ENCODE measurements at regions not wholly inside any gene's neighbourhood (a gene's known extent, or its start where the extent isn't known, plus 50 kb on each side); places are given as distances from the start of the nearest gene placed in this dataset.

DNA sequence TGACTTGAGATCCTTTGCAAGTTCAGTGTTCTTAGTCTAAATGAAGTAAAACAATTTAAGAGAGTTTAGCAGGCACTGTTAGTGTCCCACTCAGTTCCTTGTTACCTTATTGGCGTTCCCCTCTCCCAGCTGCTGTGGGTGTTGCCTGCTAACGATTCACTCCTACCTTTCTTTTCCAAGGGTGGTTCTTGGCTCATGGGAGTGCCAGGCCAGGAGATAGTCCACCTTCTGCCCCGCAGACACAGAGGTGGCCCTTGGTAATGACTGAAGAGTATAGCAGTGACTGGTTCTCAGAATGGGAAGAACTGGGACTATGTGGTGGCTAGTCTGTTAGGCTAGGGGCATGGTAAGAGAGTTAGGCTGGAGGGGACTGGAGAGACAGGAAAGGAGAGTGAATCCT lies 240.4 kb downstream of the EDEM1 start:
- DNase-seq (ENCODE audit: low read depth in 1 of 2, low spot score in 1 of 2), result no peak

DNA sequence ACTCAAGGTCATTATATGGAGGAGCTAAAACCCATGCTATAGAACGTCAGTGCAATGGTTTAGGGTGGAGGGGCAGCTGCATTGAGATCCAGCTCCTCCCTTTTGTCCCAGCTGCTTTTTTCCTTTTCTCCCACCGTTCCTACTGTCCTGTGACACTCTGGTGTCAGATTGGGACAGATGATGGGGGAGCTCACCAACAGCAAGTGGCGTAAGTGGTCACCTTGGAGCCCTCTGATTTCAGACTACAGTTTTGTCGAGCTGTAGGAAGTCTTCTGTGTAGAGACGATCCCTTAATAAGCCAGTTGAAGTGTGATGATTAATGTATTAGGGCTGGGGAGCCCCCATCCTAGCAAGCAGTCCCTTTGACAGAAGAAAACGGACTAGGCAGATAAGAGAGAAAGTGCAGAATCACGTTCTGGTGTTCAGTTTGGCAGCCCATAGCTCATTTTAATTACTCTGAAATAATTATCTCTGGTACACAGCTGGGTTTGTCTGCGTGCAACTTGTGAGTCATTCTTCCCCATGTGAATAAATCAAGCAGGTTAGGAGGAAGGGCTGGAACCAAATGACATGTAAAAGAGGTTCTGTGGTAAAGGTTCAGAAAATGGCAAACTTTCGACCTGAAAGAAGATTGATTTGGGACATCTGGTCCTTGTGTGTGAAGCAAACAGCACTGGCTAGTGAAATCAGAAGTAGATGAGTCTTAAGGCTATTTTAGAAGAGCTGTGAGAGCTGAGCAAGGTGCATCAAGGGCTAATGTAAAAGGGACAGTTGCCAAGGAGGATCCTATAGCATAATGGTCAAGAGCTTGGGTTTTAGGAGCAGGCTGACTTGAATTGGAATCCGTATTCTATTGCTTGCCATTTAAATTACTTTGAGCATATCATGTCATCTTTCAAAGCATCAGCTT lies 241.4 kb downstream of the EDEM1 start:
- no peak for DNase-seq (ENCODE audit: low read depth in 1 of 2, low spot score in 1 of 2)

DNA sequence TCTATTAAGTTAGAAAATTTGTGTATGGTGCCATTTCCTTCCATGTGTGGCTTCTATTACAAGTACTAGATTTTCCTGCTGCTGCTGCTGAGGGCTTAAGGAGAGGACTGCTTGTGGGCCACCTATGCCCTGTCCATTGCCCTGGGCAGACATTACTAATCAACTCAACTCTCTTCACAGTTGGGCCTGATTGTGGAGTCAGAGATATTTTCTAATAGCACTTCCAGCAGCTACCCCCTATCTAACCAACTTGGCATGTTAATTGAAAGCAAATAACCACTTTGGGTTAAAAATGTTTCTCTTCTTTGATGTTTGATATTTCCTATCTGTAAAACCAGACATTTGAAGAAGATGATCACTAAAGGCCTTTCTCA lies 242.0 kb downstream of the EDEM1 start:
- no peak for DNase-seq (ENCODE audit: low read depth in 1 of 2, low spot score in 1 of 2)

DNA sequence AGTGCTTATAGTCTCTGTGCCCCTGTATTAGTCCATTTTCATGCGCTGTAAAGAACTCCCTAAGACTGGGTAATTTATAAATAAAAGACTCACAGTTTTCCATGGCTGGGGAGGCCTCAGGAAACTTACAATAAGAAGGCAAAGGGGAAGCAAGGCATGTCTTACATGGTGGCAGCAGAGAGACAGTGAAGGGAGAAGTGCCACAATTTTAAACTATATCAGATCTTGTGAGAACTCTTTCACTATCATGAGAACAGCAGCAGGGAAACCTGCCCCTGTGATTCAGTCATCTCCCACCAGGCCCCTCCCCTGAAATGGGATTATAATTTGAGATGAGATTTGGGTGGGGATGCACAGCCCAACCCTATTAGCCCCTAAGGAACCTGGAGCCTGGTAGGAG lies 243.2 kb downstream of the EDEM1 start:
- no peak for DNase-seq (ENCODE audit: low read depth in 1 of 2, low spot score in 1 of 2)

DNA sequence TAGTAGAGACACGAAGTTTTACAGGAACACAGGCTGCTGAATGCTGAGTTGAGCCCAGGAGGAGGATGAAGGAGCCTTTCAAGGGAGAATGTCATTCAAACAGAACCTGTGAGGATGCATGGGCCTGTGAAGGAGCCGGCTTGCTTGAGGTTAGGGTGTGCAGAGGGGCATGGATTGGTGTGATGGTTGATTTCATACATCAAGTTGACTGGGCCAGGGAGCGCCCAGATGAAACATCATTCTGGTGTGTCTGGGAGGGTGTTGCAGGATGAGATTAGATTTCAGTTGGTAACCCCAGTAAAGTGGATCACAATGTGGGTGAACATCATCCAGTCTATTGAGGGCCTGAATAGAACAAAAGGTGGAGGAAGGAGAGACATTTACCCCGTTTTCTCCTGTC lies 243.6 kb downstream of the EDEM1 start:
- no peak for DNase-seq (ENCODE audit: low read depth in 1 of 2, low spot score in 1 of 2)

DNA sequence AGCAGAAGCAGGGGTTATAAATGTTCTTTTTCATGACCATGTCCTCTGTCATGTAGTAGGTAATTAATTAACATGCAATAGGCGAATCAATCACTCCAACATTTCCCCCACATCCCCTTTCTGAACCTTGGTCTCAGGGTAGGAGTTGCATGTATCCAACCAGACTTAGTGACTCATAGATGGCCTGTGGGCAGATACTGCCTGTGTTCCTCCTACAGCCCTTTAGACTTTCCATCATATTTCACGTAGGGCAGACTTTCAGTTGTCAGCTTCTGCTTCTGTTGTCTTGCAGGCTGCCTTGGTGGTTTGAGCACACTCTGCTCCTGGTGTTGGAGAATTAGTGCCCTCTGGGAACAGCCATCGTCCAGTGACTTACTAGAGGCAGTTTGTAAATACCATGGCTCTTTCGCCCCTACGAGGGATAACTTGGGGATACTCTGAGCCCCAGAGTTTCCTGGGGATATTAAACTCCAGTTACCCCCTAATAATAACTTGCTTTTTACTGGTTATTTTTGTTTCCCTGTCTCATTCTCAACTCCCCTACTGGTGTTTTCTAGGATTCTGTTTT lies 244.4 kb downstream of the EDEM1 start:
- DNase-seq (ENCODE audit: low read depth in 1 of 2, low spot score in 1 of 2), result no peak

DNA sequence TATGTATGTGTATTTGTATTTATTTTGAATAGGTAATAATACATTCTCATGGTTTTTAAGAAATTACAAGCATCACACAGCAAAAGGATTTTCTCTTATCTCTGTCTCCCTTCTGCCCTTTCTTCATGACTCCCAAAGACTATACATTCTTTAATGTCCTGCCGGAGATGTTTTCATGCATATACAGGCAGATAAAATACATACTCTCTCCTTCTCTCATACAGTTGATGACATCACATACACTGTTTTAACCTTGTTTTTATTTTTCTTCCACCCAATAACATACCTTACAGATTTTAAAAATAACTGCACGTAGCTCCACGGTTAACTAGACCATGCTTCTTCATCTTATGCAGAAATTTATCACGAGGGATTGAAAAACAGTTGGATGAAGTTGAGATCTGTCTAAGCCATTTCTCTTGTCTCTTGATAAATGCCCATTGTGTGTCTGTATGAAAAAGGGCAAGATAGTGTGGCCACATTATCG lies 249.8 kb downstream of the EDEM1 start:
- no peak for DNase-seq (ENCODE audit: low read depth in 1 of 2, low spot score in 1 of 2)

DNA sequence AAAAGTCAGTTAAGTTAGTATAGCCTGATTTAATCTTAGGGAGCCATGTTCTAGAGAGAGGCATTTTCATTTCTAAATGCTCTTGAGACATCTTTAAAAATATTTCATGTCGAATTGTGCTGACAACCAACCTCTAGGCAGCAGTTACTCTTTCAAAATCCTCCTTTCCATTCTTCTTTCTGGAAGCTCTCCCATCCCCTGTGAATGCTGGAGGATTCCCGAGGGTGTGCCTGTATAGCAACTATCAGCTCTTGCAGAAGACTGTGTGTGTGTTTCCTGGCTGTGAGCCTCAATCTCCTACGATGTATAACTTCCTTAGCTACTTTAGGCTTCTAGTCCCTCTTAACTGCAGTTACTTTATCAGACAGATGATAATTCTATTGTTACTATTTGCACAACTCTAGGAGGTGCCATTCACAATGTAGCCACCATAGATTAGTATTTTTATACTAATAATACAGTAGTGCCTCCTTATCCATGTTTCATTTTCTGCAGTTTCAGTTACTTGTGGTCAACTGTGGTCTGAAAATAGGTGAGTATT lies 250.3 kb downstream of the EDEM1 start:
- no peak for DNase-seq (ENCODE audit: low read depth in 1 of 2, low spot score in 1 of 2)

DNA sequence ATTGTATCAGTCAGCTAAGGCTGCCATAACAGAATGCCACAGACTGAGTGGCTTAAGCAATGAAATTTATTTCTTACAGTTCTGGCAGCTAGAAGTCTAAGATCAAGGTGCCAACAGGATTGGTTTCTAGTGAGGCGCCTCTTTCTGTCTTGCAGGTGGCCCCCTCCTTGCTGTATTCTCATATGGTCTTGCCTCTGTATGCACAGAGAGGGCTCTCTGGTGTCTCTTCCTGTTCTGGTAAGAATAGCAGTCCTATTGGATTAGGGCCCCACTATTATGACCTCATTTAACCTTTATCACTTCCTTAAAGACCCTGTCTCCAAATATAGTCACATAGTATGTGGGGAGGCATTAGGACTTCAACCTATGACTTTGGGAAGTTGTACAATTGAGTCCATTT lies 253.9 kb downstream of the EDEM1 start:
- no peak for DNase-seq (ENCODE audit: low read depth in 1 of 2, low spot score in 1 of 2)

DNA sequence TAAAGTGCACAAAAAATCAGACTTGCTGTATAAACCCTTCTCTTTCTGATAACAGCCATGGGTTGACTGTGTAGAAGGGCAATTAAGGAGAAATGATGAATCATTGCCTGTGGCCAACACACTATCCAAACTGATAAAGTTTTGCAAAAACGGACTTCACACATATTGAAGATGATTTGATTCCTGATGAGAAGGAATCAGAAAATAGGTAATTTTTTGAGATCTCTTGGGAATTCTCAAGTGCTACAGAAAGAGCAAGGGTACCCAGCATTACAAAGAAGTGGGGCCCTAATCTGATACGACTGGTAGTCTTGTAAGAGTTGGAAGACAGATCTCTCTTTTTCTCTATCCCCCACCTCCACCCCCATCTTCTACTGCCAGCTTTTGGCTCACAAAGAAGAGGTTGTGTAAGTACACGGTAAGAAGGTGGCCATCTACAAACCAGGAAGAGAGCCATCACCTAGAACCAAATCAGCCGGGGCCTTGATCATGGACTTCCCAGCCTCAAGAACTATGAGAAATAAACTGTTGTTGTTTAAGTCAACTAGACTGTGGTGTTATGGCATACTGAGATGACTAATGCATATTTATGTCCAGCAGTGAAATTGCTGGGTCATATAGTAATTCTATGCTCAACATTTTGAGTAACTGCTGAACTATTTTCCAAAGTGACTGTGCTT lies 254.7 kb downstream of the EDEM1 start:
- no peak for DNase-seq (ENCODE audit: low read depth in 1 of 2, low spot score in 1 of 2)

DNA sequence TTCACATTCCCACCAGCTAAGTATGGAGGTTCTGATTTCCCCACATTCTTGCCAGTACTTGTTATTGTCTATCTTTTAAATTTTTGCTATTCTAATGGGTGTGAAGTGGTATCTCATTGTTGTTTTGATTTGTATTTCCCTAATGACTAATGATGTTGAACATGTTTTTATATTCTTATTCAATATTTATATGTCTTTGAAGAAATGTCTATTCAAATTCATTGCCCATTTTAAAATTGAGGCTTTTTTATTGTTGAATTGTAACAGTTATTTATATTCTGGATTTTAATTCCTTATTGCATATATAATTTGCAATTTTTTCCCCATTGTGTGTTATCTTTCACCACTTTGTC lies 255.3 kb downstream of the EDEM1 start:
- DNase-seq (ENCODE audit: low read depth in 1 of 2, low spot score in 1 of 2), result no peak

DNA sequence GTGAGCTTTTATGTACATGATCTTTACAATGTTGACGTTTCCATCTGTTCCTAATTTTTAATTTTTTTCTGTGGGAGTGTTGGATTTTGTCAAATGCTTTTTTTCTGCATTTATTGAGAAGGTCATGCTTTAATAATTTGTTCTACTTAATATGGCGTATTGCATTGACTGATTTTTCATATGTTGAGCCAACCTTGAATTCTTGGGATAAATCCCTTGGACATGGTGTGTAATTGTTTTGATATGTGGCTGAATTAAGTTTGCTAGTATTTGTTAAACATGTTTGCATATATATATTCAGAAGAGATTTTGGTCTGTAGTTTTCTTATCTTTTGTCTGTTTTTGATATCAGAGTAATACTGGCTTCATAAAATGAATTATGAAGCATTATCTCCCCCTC lies 256.7 kb downstream of the EDEM1 start:
- no peak for DNase-seq (ENCODE audit: low read depth in 1 of 2, low spot score in 1 of 2)

DNA sequence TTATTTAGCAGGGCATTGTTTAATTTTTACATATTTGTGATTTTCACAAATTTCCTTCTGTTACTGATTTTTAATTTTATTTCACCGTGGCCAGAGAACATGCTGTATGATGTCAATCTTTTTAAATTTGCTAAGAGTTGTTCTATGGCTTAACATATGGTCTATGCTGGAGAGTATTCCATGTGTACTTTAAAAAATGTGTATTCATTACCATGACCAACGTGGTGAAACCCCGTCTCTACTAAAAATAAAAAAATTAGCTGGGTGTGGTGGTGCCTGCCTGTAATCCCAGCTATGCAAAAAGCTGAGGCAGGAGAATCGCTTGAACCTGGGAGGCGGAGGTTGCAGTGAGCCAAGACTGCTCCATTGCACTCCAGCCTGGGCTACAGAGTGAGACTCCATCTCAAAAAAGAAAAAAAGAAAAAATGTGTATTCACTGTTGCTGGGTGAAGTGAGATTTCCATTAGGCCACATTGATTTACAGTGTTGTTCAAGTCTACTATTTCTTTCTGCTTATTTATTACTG lies 258.2 kb downstream of the EDEM1 start:
- DNase-seq (ENCODE audit: low read depth in 1 of 2, low spot score in 1 of 2), result no peak

DNA sequence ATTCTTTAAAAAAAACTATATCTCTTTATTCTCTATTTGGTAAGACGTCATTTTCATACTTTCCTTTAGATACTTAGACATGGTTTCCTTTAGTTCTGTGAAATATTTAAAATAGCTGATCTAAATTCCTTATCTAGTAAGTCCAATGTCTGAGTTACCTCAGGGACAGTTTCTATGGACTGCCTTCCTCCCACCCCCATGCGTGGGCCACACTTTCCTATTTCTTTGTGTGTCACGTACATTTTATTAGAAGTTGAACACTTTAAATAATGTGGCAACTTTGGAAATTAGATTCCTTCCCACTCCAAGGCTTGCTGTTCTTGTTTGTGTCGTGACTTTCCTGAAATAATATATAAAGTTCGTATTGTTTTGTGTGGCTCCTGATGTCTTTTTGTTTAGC lies 260.7 kb downstream of the EDEM1 start:
- DNase-seq (ENCODE audit: low read depth in 1 of 2, low spot score in 1 of 2), result no peak

DNA sequence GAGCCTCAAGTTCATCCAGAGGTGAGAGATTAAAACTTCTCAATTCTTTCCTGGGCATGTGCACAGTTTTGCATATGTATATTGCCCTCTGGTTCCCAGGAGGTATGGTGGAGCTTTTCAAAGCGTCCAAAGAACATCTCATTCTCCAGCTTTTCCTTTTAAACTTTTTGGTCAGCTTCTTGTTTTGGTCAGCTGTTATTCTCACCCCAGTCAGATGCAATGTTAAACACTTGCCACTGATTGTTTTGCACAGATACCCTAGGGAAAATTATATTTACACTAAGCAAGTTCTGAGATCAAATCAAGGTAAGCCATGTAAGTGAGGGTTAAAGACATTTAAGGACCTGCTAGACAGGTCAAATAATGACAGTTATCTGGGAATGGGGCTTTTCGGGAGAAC lies 261.3 kb downstream of the EDEM1 start:
- no peak for DNase-seq (ENCODE audit: low read depth in 1 of 2, low spot score in 1 of 2)

DNA sequence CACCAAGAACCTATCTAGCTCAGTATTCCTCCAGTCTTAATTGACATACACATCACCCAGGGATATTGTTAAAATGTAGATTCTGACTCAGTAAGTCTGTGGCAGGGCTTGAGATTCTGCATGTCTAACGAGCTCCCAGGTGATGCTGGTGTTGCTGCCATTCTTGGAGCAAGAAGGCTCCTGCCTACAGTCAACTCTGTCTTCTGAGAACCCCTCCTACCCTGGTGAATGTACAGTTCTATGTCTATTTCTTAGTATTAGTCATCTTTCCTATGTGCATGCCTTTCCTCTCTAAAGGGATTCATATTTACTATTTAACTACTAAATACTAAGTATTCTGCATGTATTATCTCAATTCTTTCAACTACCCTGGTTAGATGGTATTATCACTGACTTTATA lies 268.7 kb downstream of the EDEM1 start:
- DNase-seq (ENCODE audit: low read depth in 1 of 2, low spot score in 1 of 2), result no peak

DNA sequence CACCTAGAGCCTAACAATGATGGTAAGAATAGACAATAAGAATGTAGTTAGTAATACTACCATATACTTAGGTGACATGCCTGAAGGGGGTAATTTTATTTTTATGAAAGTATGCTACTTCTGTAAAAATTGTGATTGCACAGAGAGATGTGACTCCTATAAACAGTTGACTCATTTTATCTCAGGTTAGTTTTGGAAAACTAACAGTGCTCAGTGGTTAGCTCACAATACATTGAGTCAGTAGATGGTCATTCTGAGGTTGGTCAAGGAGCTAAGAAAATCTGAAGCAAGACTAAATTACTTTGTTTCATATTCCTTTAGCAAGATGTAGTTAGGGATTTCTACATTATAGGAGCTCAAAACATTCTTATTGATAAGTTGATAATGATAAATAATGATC lies 271.0 kb downstream of the EDEM1 start:
- DNase-seq (ENCODE audit: low read depth in 1 of 2, low spot score in 1 of 2), result no peak

DNA sequence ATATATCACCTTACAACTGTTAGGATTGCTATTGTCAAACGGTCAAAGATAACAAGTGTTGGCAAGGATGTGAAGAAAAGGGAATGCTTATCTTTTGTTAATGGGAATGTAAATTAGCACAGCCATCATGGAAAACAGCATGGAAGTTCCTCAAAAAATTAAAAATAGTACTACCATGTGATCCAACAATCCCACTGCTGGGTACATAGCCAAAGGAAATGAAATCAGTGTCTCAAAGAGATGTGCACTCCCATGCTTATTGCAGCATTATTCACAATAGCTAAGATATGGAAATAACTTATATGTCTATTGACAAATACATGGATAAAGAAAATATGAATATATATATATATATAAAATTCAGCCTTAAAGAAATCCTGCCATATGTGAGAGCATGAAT lies 274.6 kb downstream of the EDEM1 start:
- DNase-seq (ENCODE audit: low read depth in 1 of 2, low spot score in 1 of 2), result no peak

DNA sequence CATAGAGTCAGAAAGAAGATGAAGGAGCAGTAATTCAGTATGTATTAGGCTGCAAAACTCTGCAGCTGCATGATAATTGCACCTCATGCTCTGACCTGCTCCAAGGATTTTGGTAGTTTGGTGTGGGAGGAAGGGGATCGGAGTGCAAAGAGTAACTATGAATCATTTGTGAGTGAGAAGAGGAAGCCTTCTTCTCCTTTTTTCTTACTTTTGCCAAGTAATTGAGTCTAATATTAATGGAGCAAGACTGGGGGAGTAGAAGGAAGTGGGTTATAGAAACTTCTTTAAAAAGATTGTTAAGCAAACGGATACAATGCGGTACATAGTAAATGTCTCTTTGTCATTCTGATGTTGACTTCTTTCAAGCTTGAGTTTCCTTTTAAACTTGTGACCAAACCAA lies 276.5 kb downstream of the EDEM1 start:
- no peak for DNase-seq (ENCODE audit: low read depth in 1 of 2, low spot score in 1 of 2)

DNA sequence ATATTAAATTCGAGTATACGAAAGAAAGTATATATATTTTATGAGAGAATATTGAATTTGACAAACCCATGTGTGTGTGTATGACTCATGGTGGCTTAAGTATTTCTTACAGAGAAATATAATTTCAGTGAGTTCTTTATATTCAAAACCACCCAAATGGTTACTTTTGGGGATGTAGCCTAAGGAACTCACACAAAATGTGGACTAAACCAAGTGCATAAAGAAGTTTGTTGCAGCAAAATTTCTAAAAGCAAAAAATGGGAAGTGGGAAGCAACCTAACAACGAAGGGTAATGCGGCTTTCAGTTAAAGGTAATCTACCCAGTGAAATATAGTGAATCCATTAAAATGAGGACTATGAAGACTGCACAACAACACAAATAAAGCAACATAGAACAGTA lies 277.1 kb downstream of the EDEM1 start:
- DNase-seq (ENCODE audit: low read depth in 1 of 2, low spot score in 1 of 2), result no peak

DNA sequence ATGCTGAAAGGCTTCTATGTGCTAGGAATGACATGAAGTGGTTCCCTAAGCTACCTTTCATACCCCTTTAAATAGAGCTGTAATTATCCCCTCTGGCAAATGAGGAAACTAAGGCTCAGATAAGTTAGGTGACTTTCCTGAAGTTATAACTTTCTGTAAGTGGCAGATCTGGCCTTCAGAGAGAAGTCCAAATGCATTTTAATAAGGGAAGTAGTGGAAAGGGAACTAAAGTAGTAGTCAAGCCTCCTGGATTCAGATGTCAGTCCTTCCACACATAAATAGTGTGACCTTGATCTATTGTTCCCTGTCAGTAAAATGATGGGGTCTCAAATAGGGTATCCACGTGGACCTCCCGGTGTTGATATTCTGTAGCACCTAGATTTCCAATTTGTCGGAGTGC lies 277.7 kb downstream of the EDEM1 start:
- DNase-seq (ENCODE audit: low read depth in 1 of 2, low spot score in 1 of 2), result no peak

DNA sequence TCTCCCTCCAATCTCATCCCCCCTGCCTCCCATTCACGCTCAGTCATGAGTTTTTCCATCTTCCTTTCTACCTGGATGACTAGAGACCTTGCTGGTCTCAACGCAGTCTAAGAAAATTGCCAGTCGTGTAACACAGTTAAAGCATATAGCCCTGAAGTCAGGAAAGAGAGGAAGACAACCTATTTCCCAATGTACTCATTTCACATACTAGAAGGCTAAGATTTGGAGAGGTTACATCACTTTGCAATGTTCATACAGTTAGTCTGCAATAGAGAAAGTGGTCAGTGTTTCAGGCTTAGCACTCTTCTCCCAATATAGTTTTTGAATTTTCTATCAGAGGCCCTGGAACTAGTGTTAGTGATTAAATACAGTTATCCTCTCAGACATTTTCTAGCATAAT lies 278.6 kb downstream of the EDEM1 start:
- DNase-seq (ENCODE audit: low read depth in 1 of 2, low spot score in 1 of 2), result no peak
